ENCODE measurements at regions not wholly inside any gene's neighbourhood (a gene's known extent, or its start where the extent isn't known, plus 50 kb on each side); places are given as distances from the start of the nearest gene placed in this dataset.

GRCh38 chr10:78191301-78191700, 157.6 kb downstream of the RPS24 start:
- DNase-seq (no peak), ATAC-seq (ENCODE audit: low read depth) (no peak)
- H3K27ac Mint-ChIP-seq = no peak overlapping the region
- H2AFZ ChIP-seq (ENCODE audit: insufficient read depth, low read depth, low read length, poor library complexity, severe bottlenecking) = no peak overlapping the region
- no peak overlapping the region for H3K4me3 Mint-ChIP-seq
- no peaks in the 10 kb centered on the region for H4K20me1 ChIP-seq (ENCODE audit: control insufficient read depth, insufficient read depth, low read length, poor library complexity, severe bottlenecking)
- no peaks in the 10 kb centered on the region for H3K79me2 ChIP-seq (ENCODE audit: control insufficient read depth, insufficient read depth, low read length)
- H3K9me3 ChIP-seq (ENCODE audit: control extremely low read depth in 1 of 3, control insufficient read depth in 2 of 3, insufficient read depth in 1 of 3, low read length in 2 of 3) = peaks cover 0 to 13% (median 8%) of the 10 kb centered on the region in 3 donors
- H3K4me2 ChIP-seq (replicated peaks; ENCODE audit: low read depth, low read length, poor library complexity, severe bottlenecking) = no peak overlapping the region
- no peak overlapping the region for H3K4me3 ChIP-seq (ENCODE audit: control extremely low read depth in 1 of 5, extremely low read depth in 1 of 5, insufficient read depth in 1 of 5, low read depth in 2 of 5, low read length in 4 of 5)
- no peaks in the 10 kb centered on the region for H3K4me1 ChIP-seq (ENCODE audit: control insufficient read depth in 2 of 2, insufficient read depth in 2 of 2, low read length in 2 of 2)
- no peaks in the 10 kb centered on the region for H3K36me3 ChIP-seq (replicated peaks in 1 of 2; ENCODE audit: control extremely low read depth in 1 of 2, control insufficient read depth in 1 of 2, extremely low read depth in 1 of 2, insufficient read depth in 2 of 2, low read length in 1 of 2)
- H3K27me3 Mint-ChIP-seq = peaks cover 9% of the 10 kb centered on the region
- POLR2A ChIA-PET = no interaction called here
- no peaks in the 10 kb centered on the region for H3K27me3 ChIP-seq (replicated peaks in 1 of 4; ENCODE audit: control extremely low read depth in 1 of 4, control insufficient read depth in 3 of 4, insufficient read depth in 4 of 4, low read length in 3 of 4)
- no peak overlapping the region for H3K9ac ChIP-seq (ENCODE audit: low read length)
- no peaks in the 10 kb centered on the region for H3K4me1 Mint-ChIP-seq
- H3K9me3 Mint-ChIP-seq (ENCODE audit: insufficient read depth) = peaks cover 4% of the 10 kb centered on the region
- no peak for TF ChIP-seq EZH2 (IDR thresholded peaks at IDR 0.05; ENCODE audit: borderline replicate concordance, insufficient read depth, low read depth, low read length, poor library complexity, severe bottlenecking)
- TF ChIP-seq, protein P1, sequence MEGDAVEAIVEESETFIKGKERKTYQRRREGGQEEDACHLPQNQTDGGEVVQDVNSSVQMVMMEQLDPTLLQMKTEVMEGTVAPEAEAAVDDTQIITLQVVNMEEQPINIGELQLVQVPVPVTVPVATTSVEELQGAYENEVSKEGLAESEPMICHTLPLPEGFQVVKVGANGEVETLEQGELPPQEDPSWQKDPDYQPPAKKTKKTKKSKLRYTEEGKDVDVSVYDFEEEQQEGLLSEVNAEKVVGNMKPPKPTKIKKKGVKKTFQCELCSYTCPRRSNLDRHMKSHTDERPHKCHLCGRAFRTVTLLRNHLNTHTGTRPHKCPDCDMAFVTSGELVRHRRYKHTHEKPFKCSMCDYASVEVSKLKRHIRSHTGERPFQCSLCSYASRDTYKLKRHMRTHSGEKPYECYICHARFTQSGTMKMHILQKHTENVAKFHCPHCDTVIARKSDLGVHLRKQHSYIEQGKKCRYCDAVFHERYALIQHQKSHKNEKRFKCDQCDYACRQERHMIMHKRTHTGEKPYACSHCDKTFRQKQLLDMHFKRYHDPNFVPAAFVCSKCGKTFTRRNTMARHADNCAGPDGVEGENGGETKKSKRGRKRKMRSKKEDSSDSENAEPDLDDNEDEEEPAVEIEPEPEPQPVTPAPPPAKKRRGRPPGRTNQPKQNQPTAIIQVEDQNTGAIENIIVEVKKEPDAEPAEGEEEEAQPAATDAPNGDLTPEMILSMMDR (IDR thresholded peaks at IDR 0.05) = no peak
- WGBS (ENCODE audit: insufficient coverage) = 92% methylated on average over 3 of the region's 3 CpGs
- H3K27ac ChIP-seq (ENCODE audit: low read length in 2 of 2) = no peak overlapping the region
- CTCF ChIA-PET = no interaction called here
- intact Hi-C loops (cut with micrococcal nuclease) = no loop called here

DNA sequence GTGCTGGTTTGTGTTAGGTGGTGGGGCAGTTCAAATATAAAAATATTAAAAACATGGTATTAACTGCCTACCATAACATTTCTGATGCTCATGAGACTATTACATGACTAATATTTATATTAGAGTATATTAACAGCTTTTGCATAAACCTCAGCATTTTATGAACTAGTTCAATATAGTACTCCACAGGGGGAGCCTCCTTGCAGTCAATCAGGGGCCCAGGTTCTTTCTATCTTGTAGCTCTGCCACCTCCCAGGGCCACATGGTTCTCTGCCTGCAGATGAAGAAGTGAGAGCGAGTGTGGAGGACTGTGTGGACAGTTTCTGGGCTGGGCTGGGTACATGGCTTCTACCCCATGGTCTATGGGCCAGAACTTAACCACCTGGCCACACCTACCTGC, 159.5 kb downstream of the RPS24 start:
- peaks cover 0 to 16% (median 8%) of the 10 kb centered on the region in 3 donors for H3K9me3 ChIP-seq (ENCODE audit: control extremely low read depth in 1 of 3, control insufficient read depth in 2 of 3, insufficient read depth in 1 of 3, low read length in 2 of 3)
- Mint-ChIP-seq H3K9me3 (ENCODE audit: insufficient read depth) (peaks cover 4% of the 10 kb centered on the region), H3K4me3 (no peak overlapping the region), H3K27ac (no peak overlapping the region), H3K4me1 (no peaks in the 10 kb centered on the region), H3K27me3 (peaks cover 9% of the 10 kb centered on the region)
- no peaks in the 10 kb centered on the region for H4K20me1 ChIP-seq (ENCODE audit: control insufficient read depth, insufficient read depth, low read length, poor library complexity, severe bottlenecking)
- POLR2A ChIA-PET = no interaction called here
- TF ChIP-seq EZH2 (IDR thresholded peaks at IDR 0.05; ENCODE audit: borderline replicate concordance, insufficient read depth, low read depth, low read length, poor library complexity, severe bottlenecking) = no peak
- TF ChIP-seq, protein P1 (IDR thresholded peaks at IDR 0.05) = no peak
- H2AFZ ChIP-seq (ENCODE audit: insufficient read depth, low read depth, low read length, poor library complexity, severe bottlenecking) = no peak overlapping the region
- no peaks in the 10 kb centered on the region for H3K27me3 ChIP-seq (replicated peaks in 1 of 4; ENCODE audit: control extremely low read depth in 1 of 4, control insufficient read depth in 3 of 4, insufficient read depth in 4 of 4, low read length in 3 of 4)
- no peaks in the 10 kb centered on the region for H3K4me1 ChIP-seq (ENCODE audit: control insufficient read depth in 2 of 2, insufficient read depth in 2 of 2, low read length in 2 of 2)
- H3K36me3 ChIP-seq (replicated peaks in 1 of 2; ENCODE audit: control extremely low read depth in 1 of 2, control insufficient read depth in 1 of 2, extremely low read depth in 1 of 2, insufficient read depth in 2 of 2, low read length in 1 of 2) = no peaks in the 10 kb centered on the region
- intact Hi-C loops (cut with micrococcal nuclease) = no loop called here
- H3K9ac ChIP-seq (ENCODE audit: low read length) = no peak overlapping the region
- CTCF ChIA-PET = no interaction called here
- H3K27ac ChIP-seq (ENCODE audit: low read length in 2 of 2) = no peak overlapping the region
- no peaks in the 10 kb centered on the region for H3K79me2 ChIP-seq (ENCODE audit: control insufficient read depth, insufficient read depth, low read length)
- H3K4me2 ChIP-seq (replicated peaks; ENCODE audit: low read depth, low read length, poor library complexity, severe bottlenecking) = no peak overlapping the region
- DNase-seq (no peak), ATAC-seq (ENCODE audit: low read depth) (no peak)
- no peak overlapping the region for H3K4me3 ChIP-seq (ENCODE audit: control extremely low read depth in 1 of 5, extremely low read depth in 1 of 5, insufficient read depth in 1 of 5, low read depth in 2 of 5, low read length in 4 of 5)
- no CpG with 5 or more reads among the region's 1 CpG for WGBS (ENCODE audit: insufficient coverage)
